ENCODE measurements at regions not wholly inside any gene's neighbourhood (a gene's known extent, or its start where the extent isn't known, plus 50 kb on each side); places are given as distances from the start of the nearest gene placed in this dataset.
"Not testable (repeated sequence)": the region's sequence is repeated elsewhere in the genome, so short reads cannot be mapped to it uniquely, and the experiment has no call there.

DNA sequence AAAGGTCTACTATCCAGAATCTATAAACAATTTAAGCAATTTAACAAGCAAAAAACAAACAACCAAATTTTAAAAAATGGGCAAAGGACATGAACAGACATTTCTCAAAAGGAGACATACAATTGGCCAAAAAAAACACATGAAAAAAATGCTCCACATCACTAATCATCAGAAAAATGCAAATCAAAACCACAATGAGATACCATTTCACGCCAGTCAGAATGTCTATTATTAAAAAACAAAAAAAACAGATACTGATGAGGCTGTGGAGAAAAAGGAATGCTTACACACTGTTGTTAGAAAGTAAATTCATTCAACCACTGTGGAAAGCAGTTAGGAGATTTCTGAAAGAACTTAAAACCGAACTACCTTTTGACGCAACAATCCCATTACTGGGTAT lies 66.4 kb upstream of the SESTD1 start:
- DNase-seq, result no peak

DNA sequence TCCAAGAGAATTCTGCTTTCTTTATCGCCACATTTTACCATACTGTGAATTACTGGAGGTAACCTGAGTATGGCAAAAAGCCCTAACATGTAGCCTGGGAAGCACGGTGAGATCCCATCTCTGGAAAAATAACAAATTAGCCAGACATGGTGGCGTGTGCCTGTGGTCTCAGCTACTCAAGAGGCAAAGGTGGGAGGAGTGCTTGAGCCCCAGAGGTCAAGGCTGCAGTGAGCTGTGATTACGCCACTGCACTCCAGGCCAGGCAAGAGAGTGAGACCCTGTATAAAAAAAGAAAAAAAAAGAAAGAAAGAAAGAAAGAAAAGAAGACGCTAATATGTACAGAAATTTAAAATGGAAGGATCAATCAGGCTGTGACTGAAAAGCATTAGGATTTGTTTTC lies 57.7 kb upstream of the SESTD1 start:
- no peak for DNase-seq

GRCh38 chr2:179321034-179321433 lies 56.4 kb upstream of the SESTD1 start:
- not testable (repeated sequence) for DNase-seq

DNA sequence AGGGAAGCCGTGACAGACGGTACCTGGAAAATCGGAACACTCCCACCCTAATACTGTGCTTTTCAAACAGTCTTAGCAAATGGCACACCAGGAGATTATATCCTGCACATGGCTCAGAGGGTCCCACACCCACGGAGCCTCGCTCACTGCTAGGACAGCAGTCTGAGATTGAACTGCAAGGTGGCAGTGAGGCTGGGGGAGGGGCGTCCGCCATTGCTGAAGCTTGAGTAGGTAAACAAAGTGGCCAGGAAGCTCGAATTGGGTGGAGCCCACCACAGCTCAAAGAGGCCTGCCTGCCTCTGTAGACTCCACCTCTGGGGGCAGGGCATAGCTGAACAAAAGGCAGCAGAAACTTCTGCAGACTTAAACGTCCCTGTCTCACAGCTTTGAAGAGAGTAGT lies 50.1 kb upstream of the SESTD1 start:
- not testable (repeated sequence) for DNase-seq
